Suprapubic skin (tissue), 4 donors: ENCODE measurements at regions not wholly inside any gene's neighbourhood (a gene's known extent, or its start where the extent isn't known, plus 50 kb on each side); places are given as distances from the start of the nearest gene placed in this dataset.

Source experiments
- DNase-seq, 2 donors: peaks; one replicate each; pipeline ENCODE4 v3.0.0-alpha.2; 2019; ENCODE audit warnings: low spot score in 2 of 2
- H3K27ac ChIP-seq: fragments of 200-600 bp; sonication (generic); one replicate; pipeline ENCODE4 v1.5.1; 2019
- H3K27me3 ChIP-seq: fragments of 200-600 bp; sonication (generic); one replicate; pipeline ENCODE4 v1.5.1; 2019
- H3K36me3 ChIP-seq: fragments of 200-600 bp; sonication (generic); one replicate; pipeline ENCODE4 v1.5.1; 2019
- H3K4me1 ChIP-seq: fragments of 200-600 bp; sonication (generic); one replicate; pipeline ENCODE4 v1.5.1; 2019
- H3K4me3 ChIP-seq: fragments of 200-600 bp; sonication (generic); one replicate; pipeline ENCODE4 v1.5.1; 2019; ENCODE audit warnings: mild to moderate bottlenecking
- H3K9me3 ChIP-seq: fragments of 200-600 bp; sonication (generic); one replicate; pipeline ENCODE4 v1.5.1; 2019
- EP300 ChIP-seq: sonication (generic); formaldehyde crosslinking; IDR thresholded peaks from one replicate; pipeline ENCODE4 v1.6.1; 2017; ENCODE audit warnings: antibody characterized with exemption
- POLR2A ChIP-seq, 2 donors: fragments of 450-650 bp; IDR thresholded peaks; one replicate each; pipeline ENCODE4 v1.6.1; 2017; ENCODE audit warnings: antibody characterized with exemption in 2 of 2, mild to moderate bottlenecking in 2 of 2, moderate library complexity in 2 of 2
- POLR2AphosphoS5 ChIP-seq, 3 donors: sonication (generic); formaldehyde crosslinking; IDR thresholded peaks; one replicate each; pipeline ENCODE4 v1.6.1; 2017; ENCODE audit warnings: antibody characterized with exemption in 3 of 3
- WGBS: methylation state at CpG from one replicate; pipeline ENCODE4 v1.1.5; 2018; 5-methylcytosine and 5-hydroxymethylcytosine counted together
- TF ChIP-seq, protein P1 (sequence below), 2 donors: fragments of 200-600 bp in 1 of 2; fragments of 450-650 bp in 1 of 2; sonication (generic) in 1 of 2; IDR thresholded peaks; one replicate each; pipeline ENCODE4 v1.5.1; 2016 to 2019; ENCODE audit warnings: antibody characterized with exemption in 2 of 2, mild to moderate bottlenecking in 1 of 2, moderate library complexity in 1 of 2

DNA sequence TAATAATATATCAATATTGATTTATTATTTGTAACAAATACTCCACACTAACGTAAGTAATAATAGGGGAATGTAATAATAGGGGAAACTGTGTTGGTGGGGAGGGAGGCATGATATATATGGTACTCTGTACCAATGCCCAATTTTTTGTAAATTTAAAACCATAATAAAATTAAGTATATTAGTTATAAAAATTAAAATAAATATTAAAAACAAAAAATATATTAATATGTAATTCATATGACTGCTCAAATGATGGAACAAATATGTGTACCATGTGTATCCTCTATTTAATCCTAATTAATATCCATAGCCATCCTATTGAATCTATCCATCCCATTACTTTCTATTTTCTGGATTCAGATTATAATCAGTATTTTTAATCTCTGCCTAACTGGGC is 578.0 kb downstream of the KCNA4 start:
- no peak overlapping the region for H3K27ac ChIP-seq
- H3K4me1 ChIP-seq: no peaks in the 10 kb centered on the region
- no peak for DNase-seq
- no peaks in the 10 kb centered on the region for H3K9me3 ChIP-seq
- TF ChIP-seq POLR2A (IDR thresholded peaks at IDR 0.05): no peak
- TF ChIP-seq, protein P1, sequence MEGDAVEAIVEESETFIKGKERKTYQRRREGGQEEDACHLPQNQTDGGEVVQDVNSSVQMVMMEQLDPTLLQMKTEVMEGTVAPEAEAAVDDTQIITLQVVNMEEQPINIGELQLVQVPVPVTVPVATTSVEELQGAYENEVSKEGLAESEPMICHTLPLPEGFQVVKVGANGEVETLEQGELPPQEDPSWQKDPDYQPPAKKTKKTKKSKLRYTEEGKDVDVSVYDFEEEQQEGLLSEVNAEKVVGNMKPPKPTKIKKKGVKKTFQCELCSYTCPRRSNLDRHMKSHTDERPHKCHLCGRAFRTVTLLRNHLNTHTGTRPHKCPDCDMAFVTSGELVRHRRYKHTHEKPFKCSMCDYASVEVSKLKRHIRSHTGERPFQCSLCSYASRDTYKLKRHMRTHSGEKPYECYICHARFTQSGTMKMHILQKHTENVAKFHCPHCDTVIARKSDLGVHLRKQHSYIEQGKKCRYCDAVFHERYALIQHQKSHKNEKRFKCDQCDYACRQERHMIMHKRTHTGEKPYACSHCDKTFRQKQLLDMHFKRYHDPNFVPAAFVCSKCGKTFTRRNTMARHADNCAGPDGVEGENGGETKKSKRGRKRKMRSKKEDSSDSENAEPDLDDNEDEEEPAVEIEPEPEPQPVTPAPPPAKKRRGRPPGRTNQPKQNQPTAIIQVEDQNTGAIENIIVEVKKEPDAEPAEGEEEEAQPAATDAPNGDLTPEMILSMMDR (IDR thresholded peaks at IDR 0.05): no peak
- no peak for TF ChIP-seq EP300
- no peak for TF ChIP-seq POLR2AphosphoS5 (IDR thresholded peaks at IDR 0.05)
- no peaks in the 10 kb centered on the region for H3K27me3 ChIP-seq
- no peaks in the 10 kb centered on the region for H3K36me3 ChIP-seq
- WGBS: 90% methylated on average over 1 of the region's 1 CpG
- H3K4me3 ChIP-seq: no peak overlapping the region

DNA sequence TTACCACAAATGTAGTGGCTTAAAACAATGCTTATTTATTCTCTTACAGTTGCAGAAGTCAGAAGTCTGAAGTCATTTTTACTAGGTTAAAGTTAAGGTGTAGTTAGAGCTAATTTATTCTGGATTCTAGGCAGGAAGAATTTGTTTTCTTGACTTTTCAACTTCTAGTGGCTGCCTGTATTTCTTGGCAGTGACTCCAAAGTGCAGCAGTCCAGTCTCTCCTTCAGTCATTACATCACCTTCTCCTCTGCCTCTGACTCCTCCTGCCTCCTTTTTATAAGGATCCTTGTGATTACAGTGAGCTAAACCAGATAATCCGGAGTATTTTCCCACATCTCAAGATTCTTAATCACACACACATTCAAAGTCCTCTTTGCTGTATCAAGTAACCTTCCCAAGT is 581.4 kb downstream of the KCNA4 start:
- WGBS: 90% methylated on average over 1 of the region's 1 CpG
- Histone ChIP-seq H3K36me3 (no peaks in the 10 kb centered on the region), H3K4me1 (no peaks in the 10 kb centered on the region), H3K27me3 (no peaks in the 10 kb centered on the region), H3K27ac (no peak overlapping the region), H3K9me3 (no peaks in the 10 kb centered on the region), H3K4me3 (no peak overlapping the region)
- no peak for DNase-seq
- TF ChIP-seq EP300 (no peak), POLR2A (IDR thresholded peaks at IDR 0.05) (no peak), POLR2AphosphoS5 (IDR thresholded peaks at IDR 0.05) (no peak)
- TF ChIP-seq, protein P1 (IDR thresholded peaks at IDR 0.05): no peak

DNA sequence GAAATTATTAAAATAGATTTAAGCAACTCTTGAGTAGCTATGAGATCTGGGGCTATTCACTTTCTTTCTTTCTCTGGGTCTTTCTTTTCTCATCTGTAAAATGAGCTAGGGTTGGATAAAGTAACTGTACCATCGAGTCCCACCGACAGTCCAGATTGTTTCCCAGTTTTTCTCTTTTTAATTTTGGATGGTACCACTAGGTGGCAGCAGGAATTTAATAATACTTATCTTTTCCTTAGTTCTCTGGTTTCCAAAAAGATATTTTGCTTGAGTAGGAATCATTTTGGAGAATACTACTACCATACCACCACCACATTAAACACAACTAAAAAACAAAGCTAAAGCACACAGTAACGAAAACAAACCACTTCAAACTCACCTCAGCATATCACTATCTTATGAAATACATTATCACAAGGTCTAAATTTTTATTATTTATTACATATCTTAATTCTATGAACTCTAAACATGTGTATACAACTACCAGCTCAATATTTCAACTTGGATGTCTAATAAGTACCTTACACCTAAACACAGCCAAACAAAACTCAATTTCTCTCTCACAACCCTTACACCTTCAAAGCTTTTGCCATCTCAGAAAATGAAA is 584.0 kb downstream of the KCNA4 start:
- 16% methylated on average over 3 of the region's 3 CpGs for WGBS
- no peak overlapping the region for H3K4me3 ChIP-seq
- H3K4me1 ChIP-seq: no peaks in the 10 kb centered on the region
- no peak overlapping the region for H3K27ac ChIP-seq
- H3K9me3 ChIP-seq: no peaks in the 10 kb centered on the region
- no peaks in the 10 kb centered on the region for H3K27me3 ChIP-seq
- no peak for DNase-seq
- TF ChIP-seq POLR2A (IDR thresholded peaks at IDR 0.05): no peak
- no peak for TF ChIP-seq POLR2AphosphoS5 (IDR thresholded peaks at IDR 0.05)
- TF ChIP-seq, protein P1 (IDR thresholded peaks at IDR 0.05): peak in 1 of 2 donors; percentile 30
- TF ChIP-seq EP300: no peak
- H3K36me3 ChIP-seq: no peaks in the 10 kb centered on the region

DNA sequence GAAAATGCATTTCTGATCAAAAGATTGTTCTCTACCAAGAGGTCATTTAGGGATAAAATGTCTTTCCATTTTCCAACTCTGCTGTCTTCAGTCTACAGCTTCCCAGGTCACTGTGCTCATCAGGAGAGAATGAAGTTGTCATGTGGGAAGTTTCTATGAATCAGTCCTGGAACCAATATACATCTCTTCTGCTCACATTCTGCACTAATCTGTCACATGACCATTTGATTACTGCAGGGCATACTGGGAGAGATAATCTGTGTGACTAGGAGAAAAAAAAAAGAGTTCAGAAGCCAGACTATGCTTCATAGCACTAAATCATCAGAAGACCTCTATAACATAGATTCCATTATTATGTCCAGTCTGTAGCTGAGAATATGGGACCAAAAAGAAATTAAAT is 611.5 kb downstream of the KCNA4 start:
- TF ChIP-seq EP300: no peak
- TF ChIP-seq POLR2A (IDR thresholded peaks at IDR 0.05): no peak
- TF ChIP-seq POLR2AphosphoS5 (IDR thresholded peaks at IDR 0.05): no peak
- TF ChIP-seq, protein P1 (IDR thresholded peaks at IDR 0.05): no peak
- no peak for DNase-seq
- Histone ChIP-seq H3K9me3 (no peaks in the 10 kb centered on the region), H3K27me3 (no peaks in the 10 kb centered on the region), H3K4me3 (no peak overlapping the region), H3K36me3 (no peaks in the 10 kb centered on the region), H3K4me1 (no peaks in the 10 kb centered on the region), H3K27ac (no peak overlapping the region)

DNA sequence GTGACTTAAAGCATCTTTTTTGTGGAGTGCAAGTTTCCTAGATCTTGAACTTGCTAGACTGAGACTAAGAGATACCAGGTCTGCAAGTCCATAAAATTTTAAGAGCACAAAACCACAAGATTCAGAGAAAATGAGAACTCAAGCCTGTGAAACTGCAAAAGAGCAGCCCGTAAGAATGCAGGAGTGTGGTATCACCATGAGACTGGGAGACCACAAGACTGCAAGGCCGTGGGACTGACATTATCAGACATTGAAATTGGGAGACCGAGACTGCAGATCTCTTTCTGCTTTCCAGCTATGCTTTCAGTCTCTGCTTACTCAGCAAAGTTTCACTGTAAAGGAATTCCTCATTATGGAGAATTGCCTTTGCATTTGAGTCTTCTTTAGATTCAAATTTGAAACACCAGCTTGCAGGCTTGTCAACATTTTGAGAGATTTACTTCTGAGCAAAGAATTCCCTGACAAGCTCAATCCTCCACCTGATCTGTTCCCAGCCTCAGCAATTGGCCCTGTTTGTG is 621.2 kb downstream of the KCNA4 start:
- no peaks in the 10 kb centered on the region for H3K27me3 ChIP-seq
- TF ChIP-seq POLR2A (IDR thresholded peaks at IDR 0.05): no peak
- no peak for TF ChIP-seq EP300
- TF ChIP-seq, protein P1 (IDR thresholded peaks at IDR 0.05): no peak
- no peak for TF ChIP-seq POLR2AphosphoS5 (IDR thresholded peaks at IDR 0.05)
- H3K4me1 ChIP-seq: no peaks in the 10 kb centered on the region
- H3K4me3 ChIP-seq: no peak overlapping the region
- peaks cover 6% of the 10 kb centered on the region for H3K9me3 ChIP-seq
- WGBS: 64% methylated on average over 3 of the region's 3 CpGs
- H3K36me3 ChIP-seq: no peaks in the 10 kb centered on the region
- DNase-seq: no peak
- H3K27ac ChIP-seq: no peak overlapping the region
